ENCODE measurements at regions not wholly inside any gene's neighbourhood (a gene's known extent, or its start where the extent isn't known, plus 50 kb on each side); places are given as distances from the start of the nearest gene placed in this dataset.

DNA sequence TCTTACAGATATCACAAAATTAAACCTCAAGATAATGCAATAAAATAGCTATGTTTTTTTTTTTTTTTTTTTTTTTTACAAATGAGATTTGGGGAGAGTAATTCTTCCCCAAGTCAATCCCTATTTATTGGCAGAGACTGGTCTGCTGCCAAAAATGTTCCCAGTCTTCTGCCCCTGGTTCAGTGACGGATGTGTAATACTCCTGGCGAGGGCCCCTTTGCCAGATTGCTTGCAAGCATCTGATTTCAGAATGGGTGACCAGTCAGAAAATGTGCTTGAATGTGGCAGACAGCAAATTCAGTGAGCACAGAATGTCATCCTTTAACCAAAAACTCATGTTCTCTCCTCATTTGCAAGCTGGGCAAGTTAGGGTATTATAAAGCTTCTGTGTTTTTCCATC is 363.8 kb upstream of the MTNR1B start:
- no peak for TF ChIP-seq CTCF (IDR thresholded peaks at IDR 0.05 in 2 of 3, conservative IDR thresholded peaks at IDR 0.05 in 1 of 3; ENCODE audit: insufficient read depth in 2 of 3, low read depth in 1 of 3, low read length in 3 of 3)
- no peak for TF ChIP-seq SMC3 (conservative IDR thresholded peaks at IDR 0.05; ENCODE audit: insufficient read depth, low read depth, low read length)
- no peak for TF ChIP-seq ZFP36 (IDR thresholded peaks at IDR 0.05; ENCODE audit: low read depth, low read length, partially characterized antibody)
- no peak for TF ChIP-seq KDM1A (IDR thresholded peaks at IDR 0.05)
- TF ChIP-seq ETV5 (CRISPR knock-in tag; IDR thresholded peaks at IDR 0.05; ENCODE audit: low read depth), result no peak
- no peak for TF ChIP-seq ZKSCAN3 (CRISPR knock-in tag; IDR thresholded peaks at IDR 0.05)

All from K562 (cell line).